Ishikawa (cell line): ENCODE measurements at regions not wholly inside any gene's neighbourhood (a gene's known extent, or its start where the extent isn't known, plus 50 kb on each side); places are given as distances from the start of the nearest gene placed in this dataset.

ENCODE experiments used
- CEBPB ChIP-seq: IDR thresholded peaks from 2 replicates; pipeline ENCODE4 v1.6.1; 2012
- CREB1 ChIP-seq: IDR thresholded peaks from 2 replicates; pipeline ENCODE4 v1.6.1; 2012; ENCODE audit warnings: low read depth
- EP300 ChIP-seq: IDR thresholded peaks from 2 replicates; pipeline ENCODE4 v1.6.1; 2012; ENCODE audit warnings: borderline replicate concordance
- MAX ChIP-seq: IDR thresholded peaks from 2 replicates; pipeline ENCODE4 v1.6.1; 2012
- RAD21 ChIP-seq: IDR thresholded peaks from 2 replicates; pipeline ENCODE4 v1.6.1; 2012; ENCODE audit warnings: low read depth
- REST ChIP-seq: IDR thresholded peaks from 2 replicates; pipeline ENCODE4 v1.6.1; 2012; ENCODE audit warnings: low read depth, mild to moderate bottlenecking
- TAF1 ChIP-seq: IDR thresholded peaks from 2 replicates; pipeline ENCODE4 v1.6.1; 2012; ENCODE audit warnings: low read depth, mild to moderate bottlenecking
- YY1 ChIP-seq: IDR thresholded peaks from 2 replicates; pipeline ENCODE4 v1.6.1; 2012; ENCODE audit warnings: low read depth

GRCh38 chr3:34675383-34676120 lies 877.1 kb downstream of the PDCD6IP start:
- TF ChIP-seq RAD21, result no peak
- no peak for TF ChIP-seq REST
- TF ChIP-seq MAX, result no peak
- no peak for TF ChIP-seq EP300
- no peak for TF ChIP-seq YY1
- TF ChIP-seq TAF1, result no peak
- TF ChIP-seq CREB1, result no peak
- no peak for TF ChIP-seq CEBPB
